Erythroblast (primary cell): ENCODE measurements at regions not wholly inside any gene's neighbourhood (a gene's known extent, or its start where the extent isn't known, plus 50 kb on each side); places are given as distances from the start of the nearest gene placed in this dataset.

Source experiments
- GATA1 ChIP-seq: IDR thresholded peaks from 2 replicates; pipeline ENCODE4 v1.6.1; 2011; ENCODE audit warnings: low read depth, mild to moderate bottlenecking, control low read depth, low read length, moderate library complexity
- POLR2A ChIP-seq: IDR thresholded peaks from 2 replicates; pipeline ENCODE4 v1.6.1; 2011; ENCODE audit warnings: mild to moderate bottlenecking, low read length

DNA sequence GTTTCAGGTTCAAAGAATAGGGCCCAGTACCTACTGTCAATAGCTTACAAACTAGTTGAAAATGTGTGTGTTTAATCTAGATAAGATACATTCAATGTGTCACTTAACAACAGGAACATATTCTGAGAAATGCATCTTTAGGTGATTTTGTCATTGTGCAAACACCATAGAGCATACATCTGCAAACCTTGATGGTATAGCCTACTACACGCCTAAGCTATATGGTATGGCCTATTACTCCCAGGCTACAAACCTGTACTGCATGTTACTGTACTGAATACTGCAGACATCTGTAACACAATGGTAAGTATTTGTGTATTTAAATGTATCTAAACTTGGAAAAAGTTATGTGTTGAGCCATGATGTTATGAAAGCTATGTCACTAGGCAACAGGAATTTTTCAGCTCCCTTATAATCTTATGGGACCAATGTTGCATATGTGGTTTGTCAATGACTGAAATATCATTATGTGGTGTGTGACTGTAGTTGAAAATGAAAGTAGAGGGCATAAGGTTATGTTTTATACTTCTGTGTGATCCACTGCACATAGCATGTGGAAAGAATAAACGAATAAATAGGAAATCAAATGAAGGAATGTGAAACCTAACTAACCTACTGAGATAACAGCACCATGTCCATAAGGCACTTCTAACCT lies 129.0 kb upstream of the CAMK1G start:
- no peak for TF ChIP-seq POLR2A
- no peak for TF ChIP-seq GATA1
